MM.1S (cell line): ENCODE measurements at regions not wholly inside any gene's neighbourhood (a gene's known extent, or its start where the extent isn't known, plus 50 kb on each side); places are given as distances from the start of the nearest gene placed in this dataset.

ENCODE experiments used
- CTCF ChIP-seq: fragments of 300-600 bp; sonication (generic); IDR thresholded peaks from 2 replicates; pipeline ENCODE4 v1.5.1; 2016; ENCODE audit warnings: antibody characterized with exemption, low read length, mixed read lengths
- EZH2 ChIP-seq: fragments of 300-600 bp; sonication (generic); optimal IDR thresholded peaks from 2 replicates; pipeline ENCODE3; 2017; ENCODE audit warnings: low read depth, mild to moderate bottlenecking, antibody characterized with exemption, low read length, mixed read lengths
- EZH2phosphoT487 ChIP-seq: fragments of 300-600 bp; sonication (generic); IDR thresholded peaks from 2 replicates; pipeline ENCODE4 v1.6.1; 2018; ENCODE audit warnings: antibody characterized with exemption, low read length

DNA sequence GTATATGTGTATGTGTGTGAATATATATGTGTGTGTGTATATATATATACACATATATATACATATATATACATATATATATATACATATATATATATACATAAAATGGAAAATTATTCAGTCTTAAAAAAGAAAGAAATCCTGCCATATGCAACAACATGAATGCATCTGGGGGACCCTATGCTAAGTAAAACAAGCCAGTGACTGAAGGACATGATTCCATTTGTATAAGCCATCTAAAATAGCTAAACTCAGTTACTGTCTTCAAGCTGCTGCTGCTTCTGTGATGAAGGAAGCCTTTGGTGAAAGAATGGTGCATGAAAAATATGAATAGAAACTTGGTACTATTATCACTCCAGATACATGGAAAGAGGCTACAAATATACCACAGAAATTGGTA, 118.6 kb downstream of the ATXN7L3B start:
- TF ChIP-seq CTCF (no peak), EZH2phosphoT487 (no peak), EZH2 (no peak)
